RWPE1 (cell line): ENCODE measurements at regions not wholly inside any gene's neighbourhood (a gene's known extent, or its start where the extent isn't known, plus 50 kb on each side); places are given as distances from the start of the nearest gene placed in this dataset.

Experiments
- CTCF ChIA-PET: fragments of 350-600 bp; sonication (Branson Sonifier 250); formaldehyde crosslinking; extraction: SDS; loops from one replicate; lab custom pipeline; 2021; lab: Yijun Ruan, JAX
- POLR2A ChIA-PET: fragments of 400-600 bp; formaldehyde crosslinking; extraction: SDS; loops from one replicate; lab custom pipeline; 2020; ENCODE audit warnings: antibody characterized with exemption; ENCODE audit not compliant: low non-redundant PET; lab: Yijun Ruan, JAX
- DNase-seq: peaks from one replicate; pipeline ENCODE4 v3.0.0; 2012; ENCODE audit warnings: low spot score
- H3K27ac ChIP-seq: fragments of 450-650 bp; 2 replicates; pipeline ENCODE4 v1.5.1; 2017
- CTCF ChIP-seq: fragments of 450-650 bp; conservative IDR thresholded peaks from 2 replicates; pipeline ENCODE4 v1.5.1; 2017; ENCODE audit warnings: low read depth, mild to moderate bottlenecking

- H3K27ac ChIP-seq: no peak overlapping the region
- no peak for TF ChIP-seq CTCF
- no peak for DNase-seq
- POLR2A ChIA-PET: no interaction called here
- CTCF ChIA-PET: interaction anchor here (1.0 kb wide), 1 partner anchor 10 kb away, joined by 4 read pairs; no protein-coding TSS in a partner anchor
Measured at GRCh38 chr4:100082852-100083251, 107.4 kb downstream of the DDIT4L start.

GRCh38 chr4:100081491-100081890 is 108.8 kb downstream of the DDIT4L start:
- CTCF ChIA-PET: interaction anchor here (0.5 kb wide), 1 partner anchor 119 kb away, joined by 3 read pairs; no protein-coding TSS in a partner anchor
- POLR2A ChIA-PET: no interaction called here
- H3K27ac ChIP-seq: no peak overlapping the region
- TF ChIP-seq CTCF: no peak
- peak; percentile 36 for DNase-seq

DNA sequence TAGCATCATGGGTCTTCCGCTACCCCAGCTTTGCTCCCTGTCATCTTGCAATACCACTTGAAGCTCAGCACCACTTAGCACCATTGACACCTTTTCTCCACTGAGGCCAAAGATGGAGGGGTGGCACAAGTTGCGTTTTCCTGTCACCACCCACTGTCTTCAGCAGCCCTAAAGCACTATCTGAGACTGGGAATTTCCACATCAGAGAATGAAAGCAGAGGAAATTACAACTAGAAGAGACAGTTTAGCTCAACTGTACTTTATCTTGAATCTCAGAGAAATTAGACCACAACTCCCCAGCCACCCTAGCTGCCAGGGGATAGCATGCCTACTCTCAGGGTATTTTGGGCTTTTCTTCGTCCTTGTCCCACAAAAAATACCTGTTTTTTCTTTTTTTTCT is 111.0 kb downstream of the DDIT4L start:
- ChIA-PET POLR2A (no interaction called here), CTCF (interaction anchor here (0.6 to 1.5 kb wide), 3 partner anchors 14 to 372 kb away, joined by 4 to 5 read pairs (median 4); no protein-coding TSS in a partner anchor)
- no peak for TF ChIP-seq CTCF
- no peak overlapping the region for H3K27ac ChIP-seq
- DNase-seq: no peak

DNA sequence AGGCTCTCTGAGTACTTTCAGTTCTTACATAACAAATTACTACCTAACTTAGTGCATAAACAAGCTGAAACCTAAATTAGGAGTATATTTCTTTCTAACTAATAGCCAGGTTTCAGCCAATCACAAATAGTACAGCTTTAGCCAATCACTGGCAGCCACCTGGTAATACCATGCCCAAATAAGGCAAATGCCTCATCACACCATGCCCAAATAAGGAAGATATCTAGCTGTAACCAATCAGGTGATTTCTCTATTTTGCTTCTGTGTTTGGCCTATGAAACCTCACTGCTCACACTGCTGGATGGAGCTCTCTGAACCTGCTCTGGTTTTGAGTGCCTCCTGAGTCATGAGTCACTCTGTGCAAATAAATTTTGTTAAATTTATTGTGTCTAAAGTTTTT is 113.5 kb downstream of the DDIT4L start:
- ChIA-PET POLR2A (no interaction called here), CTCF (interaction anchor here (0.6 kb wide), 1 partner anchor 1816 kb away, joined by 3 read pairs; no protein-coding TSS in a partner anchor)
- H3K27ac ChIP-seq: no peak overlapping the region

GRCh38 chr4:100075486-100076270 is 114.6 kb downstream of the DDIT4L start:
- POLR2A ChIA-PET: no interaction called here
- CTCF ChIA-PET: no interaction called here

More for the DNA sequence above, 113.5 kb downstream of the DDIT4L start:
- DNase-seq: no peak
- no peak for TF ChIP-seq CTCF

DNA sequence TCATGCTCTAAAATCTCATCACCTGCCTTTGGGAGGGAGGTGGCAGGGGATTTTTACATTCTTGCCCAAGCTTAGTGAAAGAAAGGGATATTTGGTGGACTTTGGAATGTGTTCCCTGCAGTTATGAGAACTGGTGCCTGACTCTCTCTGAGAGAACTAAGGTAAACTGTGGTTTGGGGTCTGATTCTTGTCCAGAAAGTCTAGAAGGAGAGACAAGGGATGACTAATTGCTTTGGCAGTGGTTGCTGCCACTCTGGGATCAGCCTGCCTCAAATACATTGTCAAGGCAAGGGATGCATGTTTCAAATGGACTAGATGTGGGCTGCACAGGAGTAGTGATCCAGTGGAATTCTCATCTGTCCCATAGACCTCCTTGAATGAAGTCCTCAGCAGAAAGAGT is 115.2 kb downstream of the DDIT4L start:
- TF ChIP-seq CTCF: no peak
- DNase-seq: no peak
- CTCF ChIA-PET: no interaction called here

More at GRCh38 chr4:100075486-100076270, 114.6 kb downstream of the DDIT4L start:
- no peak for TF ChIP-seq CTCF
- DNase-seq: no peak
- H3K27ac ChIP-seq: no peak overlapping the region

More for the DNA sequence above, 115.2 kb downstream of the DDIT4L start:
- H3K27ac ChIP-seq: no peak overlapping the region
- POLR2A ChIA-PET: no interaction called here
